ENCODE measurements at regions not wholly inside any gene's neighbourhood (a gene's known extent, or its start where the extent isn't known, plus 50 kb on each side); places are given as distances from the start of the nearest gene placed in this dataset.

DNA sequence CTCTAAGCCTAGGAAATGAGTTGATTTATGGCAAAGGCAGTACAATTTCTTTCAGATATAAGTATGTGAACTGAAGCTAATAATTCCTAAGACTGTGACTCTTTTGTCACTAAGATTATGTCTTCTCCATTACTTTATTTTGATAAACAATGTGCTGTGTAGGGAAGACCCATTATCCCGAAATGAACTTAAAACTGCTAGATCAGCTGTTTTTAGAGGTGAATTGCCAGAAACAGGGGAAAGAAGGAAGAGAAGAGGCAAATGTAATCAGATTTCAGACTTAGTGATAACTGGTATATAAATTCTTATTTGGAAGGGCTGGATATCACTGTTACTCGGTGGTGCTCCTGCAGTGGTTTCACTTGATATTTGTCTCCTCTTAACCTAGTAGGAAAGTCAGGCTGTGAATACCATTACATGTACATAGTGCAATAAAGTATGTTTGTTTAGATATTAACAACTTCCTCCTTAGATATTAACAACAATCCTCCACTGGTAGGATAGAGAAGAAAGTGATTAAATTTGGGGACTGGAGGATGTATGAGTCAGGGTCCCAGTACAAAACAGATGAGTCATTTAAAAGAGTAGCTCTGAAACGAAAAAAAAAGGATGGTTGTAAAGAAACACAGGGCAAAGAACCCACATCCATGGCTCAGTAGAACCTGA lies 338.5 kb upstream of the KCNH8 start:
- no peak overlapping the region for H3K4me3 ChIP-seq (ENCODE audit: low read depth, low read length)
- TF ChIP-seq, protein P1, sequence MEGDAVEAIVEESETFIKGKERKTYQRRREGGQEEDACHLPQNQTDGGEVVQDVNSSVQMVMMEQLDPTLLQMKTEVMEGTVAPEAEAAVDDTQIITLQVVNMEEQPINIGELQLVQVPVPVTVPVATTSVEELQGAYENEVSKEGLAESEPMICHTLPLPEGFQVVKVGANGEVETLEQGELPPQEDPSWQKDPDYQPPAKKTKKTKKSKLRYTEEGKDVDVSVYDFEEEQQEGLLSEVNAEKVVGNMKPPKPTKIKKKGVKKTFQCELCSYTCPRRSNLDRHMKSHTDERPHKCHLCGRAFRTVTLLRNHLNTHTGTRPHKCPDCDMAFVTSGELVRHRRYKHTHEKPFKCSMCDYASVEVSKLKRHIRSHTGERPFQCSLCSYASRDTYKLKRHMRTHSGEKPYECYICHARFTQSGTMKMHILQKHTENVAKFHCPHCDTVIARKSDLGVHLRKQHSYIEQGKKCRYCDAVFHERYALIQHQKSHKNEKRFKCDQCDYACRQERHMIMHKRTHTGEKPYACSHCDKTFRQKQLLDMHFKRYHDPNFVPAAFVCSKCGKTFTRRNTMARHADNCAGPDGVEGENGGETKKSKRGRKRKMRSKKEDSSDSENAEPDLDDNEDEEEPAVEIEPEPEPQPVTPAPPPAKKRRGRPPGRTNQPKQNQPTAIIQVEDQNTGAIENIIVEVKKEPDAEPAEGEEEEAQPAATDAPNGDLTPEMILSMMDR (IDR thresholded peaks at IDR 0.05; ENCODE audit: low read depth, low read length), result no peak
- TF ChIP-seq, protein P2, sequence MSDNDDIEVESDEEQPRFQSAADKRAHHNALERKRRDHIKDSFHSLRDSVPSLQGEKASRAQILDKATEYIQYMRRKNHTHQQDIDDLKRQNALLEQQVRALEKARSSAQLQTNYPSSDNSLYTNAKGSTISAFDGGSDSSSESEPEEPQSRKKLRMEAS (IDR thresholded peaks at IDR 0.05; ENCODE audit: low read depth, low read length), result no peak
- TF ChIP-seq POLR2A (IDR thresholded peaks at IDR 0.05; ENCODE audit: extremely low read depth, insufficient read length) (no peak), MYC (IDR thresholded peaks at IDR 0.05; ENCODE audit: low read depth, low read length) (no peak)
- peak; percentile 4 for DNase-seq (ENCODE audit: low read depth)

DNA sequence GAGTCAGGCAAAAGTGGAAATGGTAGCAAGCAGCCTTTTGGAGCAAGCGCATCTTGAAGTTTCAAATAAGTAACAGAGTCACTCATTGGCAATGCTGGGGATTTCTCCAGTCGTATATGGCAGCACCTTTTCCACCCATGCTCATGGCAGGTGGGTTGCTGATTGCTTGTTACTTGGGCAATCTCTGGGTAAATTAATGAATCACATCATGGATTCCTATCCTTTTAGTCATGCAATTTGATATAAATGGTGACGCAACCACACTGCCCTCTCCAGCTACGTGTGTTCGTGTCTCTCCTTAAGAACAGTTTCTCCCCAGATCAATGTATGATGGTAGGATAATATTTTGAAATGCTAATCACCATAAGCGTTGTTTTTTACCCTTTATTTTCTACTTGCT lies 339.9 kb upstream of the KCNH8 start:
- TF ChIP-seq POLR2A (IDR thresholded peaks at IDR 0.05; ENCODE audit: extremely low read depth, insufficient read length) (no peak), MYC (IDR thresholded peaks at IDR 0.05; ENCODE audit: low read depth, low read length) (no peak)
- TF ChIP-seq, protein P2 (IDR thresholded peaks at IDR 0.05; ENCODE audit: low read depth, low read length), result no peak
- TF ChIP-seq, protein P1 (IDR thresholded peaks at IDR 0.05; ENCODE audit: low read depth, low read length), result no peak
- no peak overlapping the region for H3K4me3 ChIP-seq (ENCODE audit: low read depth, low read length)
- no peak for DNase-seq (ENCODE audit: low read depth)

DNA sequence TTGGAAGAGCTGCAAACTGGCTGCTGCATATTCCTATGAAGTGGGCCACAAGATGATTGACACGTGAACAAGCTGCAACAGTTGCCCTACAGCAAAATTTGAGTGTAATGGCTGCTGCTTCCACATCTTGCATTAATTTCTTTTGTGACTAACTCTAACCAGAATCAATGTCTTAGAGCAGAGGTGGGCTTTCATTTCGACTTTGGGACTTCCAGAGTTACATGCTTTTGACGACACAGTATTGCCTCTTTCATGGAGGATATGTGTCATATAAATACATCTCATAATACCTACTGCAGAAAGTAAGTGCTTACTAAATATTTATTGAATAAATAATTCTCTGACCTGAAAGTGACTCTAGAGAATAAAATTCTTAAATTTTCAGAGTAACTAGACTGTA lies 340.7 kb upstream of the KCNH8 start:
- TF ChIP-seq, protein P2 (IDR thresholded peaks at IDR 0.05; ENCODE audit: low read depth, low read length), result no peak
- TF ChIP-seq MYC (IDR thresholded peaks at IDR 0.05; ENCODE audit: low read depth, low read length) (no peak), POLR2A (IDR thresholded peaks at IDR 0.05; ENCODE audit: extremely low read depth, insufficient read length) (no peak)
- TF ChIP-seq, protein P1 (IDR thresholded peaks at IDR 0.05; ENCODE audit: low read depth, low read length), result no peak
- H3K4me3 ChIP-seq (ENCODE audit: low read depth, low read length), result no peak overlapping the region
- DNase-seq (ENCODE audit: low read depth), result no peak

DNA sequence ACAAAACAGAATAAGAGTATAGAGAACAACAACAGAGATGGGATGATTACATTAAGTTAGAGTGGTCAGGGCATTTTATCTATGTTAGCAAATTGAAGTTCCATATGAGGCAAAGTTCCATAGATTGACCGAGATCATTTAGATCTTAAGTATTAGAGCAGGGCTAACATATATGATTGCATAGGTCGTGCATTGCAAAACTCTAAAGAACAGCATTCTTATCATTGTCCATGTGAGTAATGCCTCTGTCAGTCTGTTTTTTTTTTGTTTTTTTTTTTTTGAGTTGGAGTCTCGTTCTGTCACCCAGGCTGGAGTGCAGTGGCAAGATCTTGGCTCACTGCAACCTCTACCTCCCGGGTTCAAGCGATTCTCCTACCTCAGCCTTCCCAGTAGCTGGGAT lies 341.7 kb upstream of the KCNH8 start:
- H3K4me3 ChIP-seq (ENCODE audit: low read depth, low read length), result no peak overlapping the region
- no peak for TF ChIP-seq POLR2A (IDR thresholded peaks at IDR 0.05; ENCODE audit: extremely low read depth, insufficient read length)
- TF ChIP-seq MYC (IDR thresholded peaks at IDR 0.05; ENCODE audit: low read depth, low read length), result no peak
- TF ChIP-seq, protein P2 (IDR thresholded peaks at IDR 0.05; ENCODE audit: low read depth, low read length), result no peak
- TF ChIP-seq, protein P1 (IDR thresholded peaks at IDR 0.05; ENCODE audit: low read depth, low read length), result no peak
- DNase-seq (ENCODE audit: low read depth), result no peak

DNA sequence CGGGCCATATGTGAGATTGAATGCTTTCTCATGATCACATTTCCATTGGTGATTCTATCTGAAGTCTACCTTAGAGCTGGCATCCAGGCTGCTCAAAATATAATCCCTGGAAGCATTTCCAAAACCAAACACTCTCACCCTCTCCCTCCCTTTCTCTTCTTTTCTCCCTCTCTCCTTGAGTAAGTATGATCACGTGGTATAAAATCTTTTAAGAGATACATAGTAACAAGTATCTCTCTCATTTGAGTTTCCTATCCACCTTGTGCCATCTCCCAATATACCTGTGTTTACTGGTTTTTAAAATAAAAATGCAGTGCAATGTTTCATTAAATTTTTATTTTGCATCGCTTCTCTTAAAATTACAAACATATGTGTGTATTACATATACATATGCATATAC lies 350.9 kb upstream of the KCNH8 start:
- TF ChIP-seq, protein P1 (IDR thresholded peaks at IDR 0.05; ENCODE audit: low read depth, low read length), result no peak
- TF ChIP-seq POLR2A (IDR thresholded peaks at IDR 0.05; ENCODE audit: extremely low read depth, insufficient read length) (no peak), MYC (IDR thresholded peaks at IDR 0.05; ENCODE audit: low read depth, low read length) (no peak)
- TF ChIP-seq, protein P2 (IDR thresholded peaks at IDR 0.05; ENCODE audit: low read depth, low read length), result no peak
- DNase-seq (ENCODE audit: low read depth), result no peak
- H3K4me3 ChIP-seq (ENCODE audit: low read depth, low read length), result no peak overlapping the region

All from NB4 (cell line).